ENCODE measurements at regions not wholly inside any gene's neighbourhood (a gene's known extent, or its start where the extent isn't known, plus 50 kb on each side); places are given as distances from the start of the nearest gene placed in this dataset.
"Not testable (repeated sequence)": the region's sequence is repeated elsewhere in the genome, so short reads cannot be mapped to it uniquely, and the experiment has no call there.

GRCh38 chr2:147420947-147421675 is 423.7 kb upstream of the ACVR2A start:
- no peak for TF ChIP-seq CTCF (conservative IDR thresholded peaks at IDR 0.05; ENCODE audit: low read depth, low read length)
- no peak overlapping the region for H3K4me3 ChIP-seq (ENCODE audit: low read depth, low read length)
- no peak for DNase-seq (ENCODE audit: low read depth)

DNA sequence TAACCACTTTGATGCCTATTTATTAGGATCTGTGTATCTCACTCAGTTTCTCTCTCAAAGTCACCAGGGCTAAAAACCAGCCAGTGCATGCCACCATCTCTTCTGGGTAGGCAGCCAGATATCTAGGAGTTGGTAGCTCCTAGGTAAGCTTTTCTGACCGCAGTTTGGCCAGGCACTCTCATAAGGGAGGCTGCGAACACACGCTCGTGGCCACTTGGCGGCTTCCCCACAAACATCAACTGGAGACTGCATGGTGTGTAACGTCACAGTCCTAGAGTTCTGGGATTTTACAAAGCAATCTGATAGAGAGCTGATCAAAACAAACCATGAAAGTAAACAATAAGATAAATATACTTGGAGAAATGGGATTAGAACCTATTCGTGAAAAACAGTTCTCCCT is 424.3 kb upstream of the ACVR2A start:
- no peak for TF ChIP-seq CTCF (conservative IDR thresholded peaks at IDR 0.05; ENCODE audit: low read depth, low read length)
- DNase-seq (ENCODE audit: low read depth): no peak
- H3K4me3 ChIP-seq (ENCODE audit: low read depth, low read length): no peak overlapping the region

DNA sequence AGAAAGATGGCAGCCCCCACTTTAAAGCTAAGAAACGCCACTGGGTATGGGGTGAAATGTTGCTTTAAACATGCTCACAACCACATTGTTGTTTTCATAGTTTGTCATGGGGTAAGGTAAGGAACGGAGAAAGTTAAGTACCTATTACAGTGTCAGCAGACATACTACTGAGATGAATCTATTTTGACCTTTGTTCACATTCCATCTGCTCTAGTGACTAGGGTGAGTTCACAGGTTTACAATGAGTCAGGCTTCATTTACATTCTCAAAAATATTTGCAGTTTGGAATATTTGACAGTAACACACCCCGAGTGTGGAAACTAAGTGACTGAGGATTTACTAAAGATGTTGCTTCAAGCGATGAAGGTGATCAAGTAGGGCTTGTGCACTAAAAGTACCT is 428.7 kb upstream of the ACVR2A start:
- no peak overlapping the region for H3K4me3 ChIP-seq (ENCODE audit: low read depth, low read length)
- peak; percentile 96 for DNase-seq (ENCODE audit: low read depth)
- TF ChIP-seq CTCF (conservative IDR thresholded peaks at IDR 0.05; ENCODE audit: low read depth, low read length): no peak

GRCh38 chr2:147414656-147415055 is 430.2 kb upstream of the ACVR2A start:
- DNase-seq (ENCODE audit: low read depth); H3K4me3 ChIP-seq (ENCODE audit: low read depth, low read length): not testable (repeated sequence)

GRCh38 chr2:147408357-147408756 is 436.5 kb upstream of the ACVR2A start:
- DNase-seq (ENCODE audit: low read depth): no peak
- H3K4me3 ChIP-seq (ENCODE audit: low read depth, low read length): no peak overlapping the region
- TF ChIP-seq CTCF (conservative IDR thresholded peaks at IDR 0.05; ENCODE audit: low read depth, low read length): no peak

DNA sequence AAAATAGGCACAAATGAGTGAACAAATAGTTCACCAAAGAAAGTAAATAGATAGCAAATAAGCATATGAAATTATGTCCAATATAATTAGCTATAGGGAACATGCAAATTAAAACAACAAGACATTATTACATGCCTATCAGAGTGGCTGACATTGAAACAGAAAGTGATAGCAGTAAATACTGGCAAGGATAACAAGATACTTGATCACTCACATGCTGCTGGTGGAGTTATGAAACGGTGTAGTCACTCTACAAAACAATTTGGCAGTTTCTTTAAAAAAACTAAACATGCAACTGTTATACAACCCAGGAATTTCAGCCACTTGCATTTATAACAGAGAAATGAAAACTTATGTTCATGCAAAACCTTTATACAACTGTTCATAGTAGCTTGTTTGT is 439.2 kb upstream of the ACVR2A start:
- no peak for DNase-seq (ENCODE audit: low read depth)
- no peak for TF ChIP-seq CTCF (conservative IDR thresholded peaks at IDR 0.05; ENCODE audit: low read depth, low read length)
- H3K4me3 ChIP-seq (ENCODE audit: low read depth, low read length): no peak overlapping the region

GRCh38 chr2:147398996-147399395 is 445.8 kb upstream of the ACVR2A start:
- no peak for DNase-seq (ENCODE audit: low read depth)
- no peak for TF ChIP-seq CTCF (conservative IDR thresholded peaks at IDR 0.05; ENCODE audit: low read depth, low read length)
- H3K4me3 ChIP-seq (ENCODE audit: low read depth, low read length): no peak overlapping the region
